ENCODE measurements at regions not wholly inside any gene's neighbourhood (a gene's known extent, or its start where the extent isn't known, plus 50 kb on each side); places are given as distances from the start of the nearest gene placed in this dataset.
"Not testable (repeated sequence)": the region's sequence is repeated elsewhere in the genome, so short reads cannot be mapped to it uniquely, and the experiment has no call there.

DNA sequence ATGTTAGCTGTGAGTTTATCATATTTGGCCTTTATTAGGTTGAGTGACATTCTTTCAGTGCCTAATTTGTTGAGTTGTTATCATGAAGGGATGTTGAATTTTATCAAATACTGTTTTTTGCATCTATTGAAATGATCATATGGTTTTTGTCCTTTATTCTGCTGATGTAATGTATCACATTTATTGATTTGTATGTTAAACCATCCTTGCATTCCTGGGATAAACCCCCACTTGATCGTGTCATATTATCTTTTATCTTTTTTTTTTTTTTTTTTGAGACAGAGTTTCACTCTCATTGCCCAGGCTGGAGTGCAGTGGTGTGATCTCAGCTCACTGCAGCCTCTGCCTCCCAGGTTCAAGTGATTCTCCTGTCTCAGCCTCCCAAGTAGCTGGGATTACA is 51.9 kb upstream of the MFGE8 start:
- not testable (repeated sequence) for DNase-seq (ENCODE audit: low read depth)

DNA sequence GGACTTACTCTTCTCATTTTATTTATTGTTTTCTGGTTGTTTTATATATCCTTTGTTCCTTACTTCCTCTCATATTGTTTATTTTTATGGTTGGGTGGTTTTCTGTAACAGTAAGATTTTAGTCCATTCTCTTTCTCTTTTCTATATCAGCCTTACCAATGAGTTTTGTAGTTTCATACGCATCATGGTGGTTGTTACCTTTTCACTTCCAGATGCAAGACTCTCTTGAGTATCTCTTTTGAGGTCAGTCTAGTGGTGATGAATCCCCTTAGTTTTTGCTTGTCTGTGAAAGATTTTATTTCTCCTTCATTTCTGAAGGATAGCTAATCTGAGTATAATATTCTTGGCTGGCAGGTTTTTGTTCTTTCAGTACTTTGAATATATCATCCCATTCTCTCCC is 57.1 kb upstream of the MFGE8 start:
- no peak for DNase-seq (ENCODE audit: low read depth)

DNA sequence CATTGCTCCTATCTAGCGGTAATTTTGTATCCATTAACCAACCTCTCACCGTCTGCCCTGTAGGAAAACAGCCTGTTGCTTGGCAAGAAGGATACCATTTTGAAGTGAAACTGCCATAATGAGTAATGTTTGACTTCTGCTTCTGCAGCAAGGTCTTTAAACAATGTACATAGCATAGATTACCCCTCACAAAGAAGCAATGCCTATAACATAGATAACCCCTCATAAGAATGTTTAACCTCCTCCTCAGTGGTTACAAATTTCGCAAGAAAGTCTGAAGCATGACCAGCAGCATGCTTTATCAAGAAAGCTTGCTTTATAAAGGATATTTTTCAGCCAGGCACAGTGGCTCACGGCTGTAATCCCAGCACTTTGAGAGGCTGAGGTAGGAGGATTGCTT is 61.2 kb upstream of the MFGE8 start:
- DNase-seq (ENCODE audit: low read depth): no peak

DNA sequence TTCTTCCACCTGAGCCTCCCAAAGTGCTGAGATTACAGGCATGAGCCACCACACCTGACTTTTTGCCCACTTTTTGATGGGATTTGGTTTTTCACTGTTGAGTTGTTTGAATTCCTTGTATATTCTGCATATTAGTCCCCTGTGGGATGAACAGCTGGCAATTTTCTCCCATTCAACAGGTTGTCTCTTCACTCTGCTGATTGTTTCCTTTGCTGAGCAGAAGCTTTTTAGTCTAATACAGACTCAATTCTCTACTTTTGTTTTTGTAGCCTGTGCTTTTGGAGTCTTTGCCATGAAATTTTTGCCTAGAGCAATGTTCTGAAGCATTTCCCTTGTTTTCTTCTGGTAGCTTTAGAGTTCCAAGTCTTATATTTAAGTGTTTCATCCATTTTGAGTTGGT is 62.7 kb upstream of the MFGE8 start:
- DNase-seq (ENCODE audit: low read depth): no peak

DNA sequence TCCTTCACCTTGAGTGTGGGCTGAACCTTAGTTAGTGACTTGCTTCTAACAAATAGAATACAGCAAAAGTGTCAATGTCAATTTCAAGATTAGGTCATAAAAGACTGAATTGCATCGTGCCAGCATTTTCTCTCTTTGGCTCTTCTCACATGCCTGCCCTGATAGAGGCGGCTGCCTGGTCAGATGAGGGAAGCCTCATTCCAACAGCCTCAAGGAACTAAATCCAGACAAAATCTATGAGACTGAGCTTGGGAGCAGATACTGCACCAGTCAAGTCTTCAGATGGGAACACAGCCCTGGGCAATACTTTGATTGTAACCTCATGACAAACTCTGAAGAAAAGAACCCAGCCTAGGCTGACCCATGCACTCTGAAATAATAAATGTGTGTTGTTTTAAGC is 63.5 kb upstream of the MFGE8 start:
- DNase-seq (ENCODE audit: low read depth): no peak

GRCh38 chr15:88979674-88980073 is 66.5 kb upstream of the MFGE8 start:
- DNase-seq (ENCODE audit: low read depth): no peak

DNA sequence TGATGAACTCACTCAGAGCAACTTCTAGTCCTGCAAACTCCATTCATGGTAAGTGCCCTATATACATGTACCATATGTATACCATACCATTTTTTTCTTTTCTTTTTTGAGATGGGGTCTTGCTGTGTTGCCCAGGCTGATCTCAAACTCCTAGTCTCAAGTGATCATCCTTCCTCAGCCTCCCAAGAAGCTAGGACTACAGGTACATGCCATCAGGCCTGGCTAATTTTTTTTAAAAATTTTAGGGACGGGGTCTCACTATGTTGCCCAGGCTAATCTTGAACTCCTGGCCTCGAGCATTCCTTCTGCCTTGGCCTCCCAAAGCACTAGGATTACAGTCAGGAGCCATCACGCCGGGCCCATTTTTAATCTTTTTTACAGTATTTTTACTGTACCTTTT is 67.3 kb upstream of the MFGE8 start:
- no peak for DNase-seq (ENCODE audit: low read depth)

DNA sequence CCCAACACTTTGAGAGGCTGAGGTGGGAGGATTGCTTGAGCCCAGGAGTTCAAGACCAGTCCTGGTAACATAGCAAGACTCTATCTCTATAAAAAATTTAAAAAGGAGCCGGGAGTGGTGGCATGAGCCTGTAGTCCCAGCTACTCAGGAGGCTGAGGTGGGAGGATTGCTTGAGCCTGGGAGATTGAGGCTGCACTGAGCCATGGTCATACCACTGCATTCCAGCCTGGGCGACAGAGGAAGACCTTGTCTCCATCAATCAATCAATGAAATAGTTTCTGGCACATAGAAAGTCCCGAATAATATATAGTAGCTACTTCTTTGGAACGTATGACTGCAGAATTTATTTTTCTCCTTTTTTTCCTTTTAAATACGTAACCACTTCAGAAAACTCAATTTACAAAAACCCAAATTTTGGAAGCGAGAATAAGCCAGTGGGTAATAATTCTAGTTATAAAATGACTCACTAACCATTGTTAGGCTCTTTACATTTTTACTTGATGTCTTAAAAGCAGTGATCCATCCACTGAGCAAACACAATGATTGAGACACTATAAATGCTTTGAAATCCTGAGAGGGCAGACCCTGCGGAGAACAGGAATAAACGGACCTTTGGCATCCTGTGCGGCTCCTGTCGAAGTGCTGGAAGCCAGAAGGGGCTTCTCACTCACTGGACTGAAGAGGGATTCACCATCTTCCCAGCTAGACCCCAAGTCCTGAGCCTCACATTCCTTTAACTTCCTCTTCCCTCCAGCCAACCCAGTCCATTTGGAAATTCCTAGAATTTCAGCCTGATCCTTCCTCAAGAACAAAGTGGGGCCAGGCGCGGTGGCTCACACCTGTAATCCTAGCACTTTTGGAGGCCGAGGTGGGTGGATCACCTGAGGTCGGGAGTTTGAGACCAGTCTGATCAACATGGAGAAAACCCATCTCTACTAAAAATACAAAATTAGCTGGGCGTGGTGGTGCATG is 68.4 kb upstream of the MFGE8 start:
- no peak for DNase-seq (ENCODE audit: low read depth)

DNA sequence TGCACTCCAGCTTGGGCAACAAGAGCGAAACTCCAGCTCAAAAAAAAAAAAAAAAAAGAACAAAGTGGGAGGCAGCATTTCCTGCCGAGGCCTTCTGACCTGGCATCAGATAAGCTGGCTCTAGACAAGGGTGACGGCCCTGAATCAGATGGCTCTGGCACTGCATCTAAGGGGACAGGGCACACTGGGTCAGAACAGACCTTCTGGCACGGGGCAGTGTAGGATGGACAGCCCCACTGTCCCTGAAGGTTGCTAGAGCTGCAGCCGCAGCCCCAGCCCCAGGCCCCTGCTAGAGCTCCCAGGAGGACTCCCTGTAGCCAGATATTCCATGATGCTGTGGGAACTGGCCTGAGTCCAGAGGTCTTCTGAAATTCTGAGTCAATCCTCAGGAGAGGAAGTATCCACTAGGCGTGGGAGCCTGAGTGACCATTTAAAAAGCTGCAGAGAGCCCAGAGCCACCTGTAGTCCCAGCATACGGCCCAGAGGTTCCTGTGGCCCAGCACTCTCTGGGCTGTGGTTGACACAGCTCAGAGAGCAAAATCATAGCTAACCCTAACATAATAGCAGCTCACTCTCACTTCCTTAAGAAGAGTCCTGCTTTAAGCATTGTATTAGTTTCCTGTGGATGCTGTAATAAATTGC is 69.2 kb upstream of the MFGE8 start:
- no peak for DNase-seq (ENCODE audit: low read depth)

- no peak for DNase-seq (ENCODE audit: low read depth)
Observed at GRCh38 chr15:88982946-88983342, 69.8 kb upstream of the MFGE8 start.

DNA sequence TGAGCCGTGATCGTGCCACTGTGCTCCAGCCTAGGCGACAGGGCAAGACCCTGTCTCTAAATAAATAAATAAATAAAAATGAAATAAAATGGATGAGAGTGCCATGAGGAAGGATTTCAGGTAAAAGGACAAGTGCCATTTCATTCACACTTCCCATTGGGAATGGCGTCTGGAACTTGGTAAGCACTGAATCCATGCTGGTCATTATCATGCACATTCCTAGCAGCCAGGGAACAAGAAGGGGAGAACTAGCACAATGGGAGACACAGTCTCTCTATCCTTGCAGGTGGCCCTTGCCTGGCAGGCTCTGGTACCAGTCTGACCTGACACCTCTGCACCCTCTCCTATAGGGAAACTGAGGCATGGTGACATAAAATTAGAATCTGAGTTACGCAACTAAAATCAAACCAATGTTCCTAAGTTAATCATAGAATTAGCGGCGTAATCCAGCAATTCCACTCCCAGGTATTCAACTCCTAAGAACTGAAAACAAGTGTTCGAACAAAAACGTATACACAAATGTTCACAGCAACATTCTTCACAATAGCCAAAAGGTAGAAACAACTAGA is 70.8 kb upstream of the MFGE8 start:
- no peak for DNase-seq (ENCODE audit: low read depth)

- no peak for DNase-seq (ENCODE audit: low read depth)
Observed at GRCh38 chr15:88985547-88986393, 72.6 kb upstream of the MFGE8 start.

GRCh38 chr15:88986949-88987590 is 73.9 kb upstream of the MFGE8 start:
- DNase-seq (ENCODE audit: low read depth): no peak

DNA sequence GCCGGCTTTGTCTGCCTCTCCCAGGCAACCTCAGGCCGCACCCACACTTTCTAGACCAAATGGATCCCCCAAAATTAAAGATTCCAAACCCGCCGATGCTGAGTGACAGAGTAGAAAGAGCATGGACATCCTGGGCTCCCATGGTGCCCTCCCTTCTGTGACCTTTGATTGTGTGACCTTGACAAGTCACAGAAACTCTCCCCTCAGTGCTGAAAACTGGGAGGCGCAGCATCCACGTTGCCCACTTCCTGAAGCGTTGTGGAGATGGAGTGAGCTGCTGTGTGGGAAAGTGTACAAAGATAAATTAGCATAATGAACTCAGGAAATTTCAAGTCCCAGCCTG is 74.4 kb upstream of the MFGE8 start:
- no peak for DNase-seq (ENCODE audit: low read depth)

GRCh38 chr15:88987934-88988671 is 74.9 kb upstream of the MFGE8 start:
- DNase-seq (ENCODE audit: low read depth): no peak

GRCh38 chr15:88989578-88989977 is 76.4 kb upstream of the MFGE8 start:
- no peak for DNase-seq (ENCODE audit: low read depth)

GRCh38 chr15:88990185-88990679 is 77.1 kb upstream of the MFGE8 start:
- no peak for DNase-seq (ENCODE audit: low read depth)

DNA sequence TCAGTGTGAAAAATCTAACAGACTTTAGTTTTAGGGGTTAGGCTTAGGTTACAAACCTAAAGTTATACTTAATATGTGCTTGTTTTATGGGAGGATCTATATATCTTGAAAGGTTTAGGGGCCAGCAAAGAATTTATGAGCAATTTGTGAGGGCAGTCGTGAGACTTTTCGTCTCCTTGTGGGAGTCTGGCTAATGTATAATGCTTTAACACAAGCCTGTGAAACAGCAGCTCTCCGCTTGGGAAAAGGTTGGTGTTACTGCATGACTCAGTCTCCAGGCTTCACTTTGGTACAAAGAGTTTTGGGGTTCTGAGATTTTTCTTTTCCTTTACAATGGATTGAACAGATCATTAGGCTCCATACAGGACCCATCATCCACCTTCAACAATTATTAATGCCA is 79.0 kb upstream of the MFGE8 start:
- DNase-seq (ENCODE audit: low read depth): no peak

DNA sequence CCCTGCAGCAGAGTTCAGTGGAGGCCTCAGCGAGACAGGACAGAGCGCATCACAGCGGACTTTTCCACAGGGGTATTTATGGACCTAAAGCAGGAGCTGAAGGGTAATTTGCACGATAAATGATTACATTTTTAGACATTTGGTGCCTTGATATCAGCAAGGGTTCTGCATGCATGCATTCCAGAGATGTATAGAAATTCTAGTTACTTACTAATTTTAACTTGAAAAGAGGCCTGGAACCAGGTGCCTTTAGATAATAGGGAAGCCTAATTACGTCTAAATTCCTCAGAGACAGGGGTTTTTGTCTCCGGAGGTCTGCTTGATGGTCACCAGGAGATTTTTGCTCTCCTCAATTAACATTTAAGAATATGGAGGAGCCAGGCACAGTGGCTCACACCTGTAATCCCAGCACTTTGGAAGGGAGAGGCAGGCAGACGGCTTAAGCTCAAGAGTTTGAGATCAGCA is 79.8 kb upstream of the MFGE8 start:
- no peak for DNase-seq (ENCODE audit: low read depth)

- no peak for DNase-seq (ENCODE audit: low read depth)
Observed at GRCh38 chr15:88993662-88994061, 80.5 kb upstream of the MFGE8 start.

DNA sequence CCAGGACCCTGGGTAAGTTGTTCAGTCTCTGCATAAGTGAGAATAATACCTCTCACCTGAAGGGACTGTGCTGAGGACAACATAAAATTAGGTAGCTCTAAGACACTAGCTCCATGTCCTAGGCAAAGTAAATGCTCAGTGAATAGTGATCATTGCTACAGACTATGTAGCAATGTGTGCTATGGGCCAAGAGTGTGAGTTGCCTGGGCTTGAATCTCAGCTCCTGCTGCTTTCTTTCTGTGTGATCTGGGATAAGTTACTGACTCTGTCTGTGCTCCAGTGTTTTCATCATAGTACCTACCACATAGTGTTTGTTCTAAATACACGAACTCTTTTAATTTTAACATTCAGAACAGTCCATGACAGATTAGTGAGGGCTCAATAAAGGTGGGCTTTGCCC is 81.1 kb upstream of the MFGE8 start:
- no peak for DNase-seq (ENCODE audit: low read depth)
